GM12801 (cell line): ENCODE measurements at regions not wholly inside any gene's neighbourhood (a gene's known extent, or its start where the extent isn't known, plus 50 kb on each side); places are given as distances from the start of the nearest gene placed in this dataset.

Experiments used
- TF ChIP-seq, protein P1 (sequence below): IDR thresholded peaks from one replicate; pipeline ENCODE4 v1.5.1; 2011; ENCODE audit warnings: control low read depth; ENCODE audit not compliant: insufficient read length; ENCODE audit errors: extremely low read depth

DNA sequence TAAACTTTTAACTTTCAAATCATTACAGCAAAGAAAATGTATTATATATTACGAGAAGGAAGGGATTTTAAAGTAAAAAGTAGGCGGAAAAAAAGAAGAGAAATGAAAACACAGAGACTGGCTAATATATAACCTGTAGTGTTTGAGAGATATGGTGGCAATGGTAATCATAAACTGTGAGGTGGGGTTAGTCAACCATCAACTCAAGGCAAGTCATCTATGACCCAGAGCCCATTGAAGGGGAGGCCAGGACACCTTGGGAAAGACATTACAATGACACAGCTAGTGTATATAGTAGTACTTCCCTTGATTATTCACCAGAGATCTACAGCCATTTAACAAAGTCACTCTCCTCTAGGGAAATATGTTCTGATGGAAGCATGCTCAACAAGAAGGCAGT lies 423.9 kb upstream of the PITX2 start:
- TF ChIP-seq, protein P1, sequence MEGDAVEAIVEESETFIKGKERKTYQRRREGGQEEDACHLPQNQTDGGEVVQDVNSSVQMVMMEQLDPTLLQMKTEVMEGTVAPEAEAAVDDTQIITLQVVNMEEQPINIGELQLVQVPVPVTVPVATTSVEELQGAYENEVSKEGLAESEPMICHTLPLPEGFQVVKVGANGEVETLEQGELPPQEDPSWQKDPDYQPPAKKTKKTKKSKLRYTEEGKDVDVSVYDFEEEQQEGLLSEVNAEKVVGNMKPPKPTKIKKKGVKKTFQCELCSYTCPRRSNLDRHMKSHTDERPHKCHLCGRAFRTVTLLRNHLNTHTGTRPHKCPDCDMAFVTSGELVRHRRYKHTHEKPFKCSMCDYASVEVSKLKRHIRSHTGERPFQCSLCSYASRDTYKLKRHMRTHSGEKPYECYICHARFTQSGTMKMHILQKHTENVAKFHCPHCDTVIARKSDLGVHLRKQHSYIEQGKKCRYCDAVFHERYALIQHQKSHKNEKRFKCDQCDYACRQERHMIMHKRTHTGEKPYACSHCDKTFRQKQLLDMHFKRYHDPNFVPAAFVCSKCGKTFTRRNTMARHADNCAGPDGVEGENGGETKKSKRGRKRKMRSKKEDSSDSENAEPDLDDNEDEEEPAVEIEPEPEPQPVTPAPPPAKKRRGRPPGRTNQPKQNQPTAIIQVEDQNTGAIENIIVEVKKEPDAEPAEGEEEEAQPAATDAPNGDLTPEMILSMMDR, result no peak

DNA sequence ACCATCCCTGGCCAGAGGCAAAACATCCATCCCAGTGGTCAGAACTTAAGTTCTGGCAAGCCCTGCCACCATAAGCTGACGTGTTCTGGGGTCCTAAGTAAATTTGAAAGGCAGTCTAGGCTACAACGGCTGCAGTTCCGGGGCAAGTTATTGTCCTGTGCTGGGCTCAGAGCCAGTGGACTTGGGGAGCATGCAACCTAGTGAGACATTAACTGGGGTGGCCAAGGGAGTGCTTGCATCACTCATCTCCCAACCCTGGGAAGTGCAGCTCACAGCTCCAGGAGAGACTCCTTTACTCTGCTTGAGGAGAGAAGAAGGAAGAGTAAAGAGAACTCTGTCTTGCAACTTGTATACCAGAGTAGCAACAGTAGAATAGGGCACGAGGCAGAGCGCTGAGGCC lies 425.4 kb upstream of the PITX2 start:
- TF ChIP-seq, protein P1, result no peak

DNA sequence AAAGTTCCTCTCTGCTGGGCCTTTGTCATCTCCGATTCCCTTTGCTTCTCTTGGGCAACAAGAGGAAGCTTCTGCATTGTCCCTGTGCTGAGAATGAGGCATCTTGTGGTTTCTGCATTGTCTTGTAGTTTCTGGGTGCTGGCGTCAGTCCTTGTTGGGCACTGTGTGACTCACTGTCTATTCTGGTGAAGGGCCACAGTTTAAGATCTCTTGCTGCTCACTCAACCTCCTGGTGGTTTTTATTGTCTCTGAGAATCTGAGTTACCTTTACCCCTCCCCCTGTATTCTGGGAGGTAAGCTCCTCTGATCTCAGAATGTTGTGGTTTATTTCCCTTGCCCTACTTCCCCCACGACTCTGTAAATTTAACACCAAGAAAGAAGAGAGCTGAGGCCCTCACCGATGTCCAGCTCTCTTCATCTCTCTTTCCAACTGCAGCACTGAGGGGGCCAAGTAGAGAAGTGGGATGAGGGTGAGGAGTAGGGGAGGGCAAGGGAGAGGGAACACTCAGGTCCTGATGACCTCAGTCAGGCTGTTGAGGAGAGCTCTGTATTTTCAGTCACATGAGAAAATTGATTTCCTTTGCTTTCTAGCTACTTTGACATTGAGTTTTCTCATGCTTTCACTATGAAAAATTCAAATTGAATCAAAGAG lies 441.6 kb upstream of the PITX2 start:
- TF ChIP-seq, protein P1, result no peak

DNA sequence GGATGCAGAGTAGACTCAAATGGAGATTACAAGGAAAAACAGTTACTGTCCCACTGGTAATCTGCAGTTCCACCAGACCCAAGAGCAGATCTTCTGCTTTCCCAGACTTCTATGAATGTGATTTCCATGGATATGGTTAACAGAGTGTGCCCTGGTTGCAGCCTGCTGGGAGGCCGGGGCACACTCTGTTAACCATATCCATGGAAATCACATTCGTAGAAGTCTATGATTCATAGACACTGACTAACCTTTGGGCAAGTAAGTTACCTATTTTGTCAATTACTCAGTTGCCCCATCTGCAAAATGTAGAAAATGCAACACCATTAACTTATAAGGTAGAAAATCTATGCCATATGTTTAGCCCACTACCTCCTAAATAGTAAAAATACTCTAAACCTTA lies 443.1 kb upstream of the PITX2 start:
- TF ChIP-seq, protein P1, result no peak

DNA sequence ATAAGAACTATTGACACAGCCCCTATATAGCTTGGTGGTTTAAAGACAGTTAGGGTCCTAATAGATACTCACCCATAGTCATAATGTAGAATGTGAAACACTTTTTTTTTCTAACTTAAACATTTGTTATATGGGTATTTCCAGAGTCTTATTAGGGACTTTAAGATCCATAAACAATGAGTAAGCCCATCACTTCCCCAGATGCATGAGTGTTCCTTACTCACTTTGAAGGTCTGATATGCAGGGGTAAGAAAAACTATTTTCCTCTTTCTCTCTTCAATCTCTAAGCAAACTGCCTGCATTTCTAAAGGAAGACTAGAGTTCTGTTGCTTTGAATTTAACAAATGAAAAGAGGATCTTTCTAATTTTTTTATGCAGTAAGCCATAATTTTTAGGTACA lies 443.6 kb upstream of the PITX2 start:
- TF ChIP-seq, protein P1, result no peak

DNA sequence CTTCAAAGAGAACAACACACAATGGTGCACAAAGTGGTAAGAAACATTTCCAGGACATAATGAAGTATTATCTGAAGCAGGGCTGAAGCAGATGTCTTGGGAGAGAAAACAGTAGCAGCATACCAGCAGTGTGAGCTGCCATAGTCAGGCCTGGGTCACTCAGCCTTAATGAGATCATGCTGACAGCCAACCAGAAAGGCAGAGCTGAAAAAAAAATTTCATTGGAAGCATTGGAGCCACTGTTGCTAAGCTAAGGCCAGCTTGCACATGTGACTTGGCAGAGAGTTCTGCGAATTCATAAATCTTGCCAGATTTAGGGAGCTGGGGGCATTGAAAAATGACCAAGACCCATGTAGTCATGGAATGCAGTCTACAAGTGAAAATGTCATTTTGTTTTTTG lies 444.0 kb upstream of the PITX2 start:
- TF ChIP-seq, protein P1, result no peak

DNA sequence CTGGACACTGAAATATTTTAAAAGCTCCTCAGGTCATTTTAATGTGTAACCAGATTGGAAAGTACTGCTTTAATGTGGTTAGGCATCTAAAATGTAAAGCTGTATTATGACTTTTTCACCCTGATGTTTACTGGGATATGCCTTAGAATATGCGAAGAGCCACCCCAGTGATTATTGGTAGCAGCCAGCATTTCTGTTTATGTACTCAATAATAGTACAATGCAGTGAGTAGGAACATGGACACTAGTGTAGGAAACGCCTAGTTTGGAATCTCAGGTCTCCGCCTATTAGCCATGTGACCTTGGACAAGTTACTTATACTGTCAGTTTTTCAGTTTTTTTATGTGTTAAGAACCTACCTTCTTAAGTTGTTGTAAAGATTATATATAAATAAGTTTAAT lies 446.0 kb upstream of the PITX2 start:
- TF ChIP-seq, protein P1, result no peak
